Retina (tissue), 1 donor: ENCODE measurements at regions not wholly inside any gene's neighbourhood (a gene's known extent, or its start where the extent isn't known, plus 50 kb on each side); places are given as distances from the start of the nearest gene placed in this dataset.

Experiments used
- DNase-seq: peaks from one replicate; pipeline ENCODE4 v3.0.0-alpha.2; 2016

DNA sequence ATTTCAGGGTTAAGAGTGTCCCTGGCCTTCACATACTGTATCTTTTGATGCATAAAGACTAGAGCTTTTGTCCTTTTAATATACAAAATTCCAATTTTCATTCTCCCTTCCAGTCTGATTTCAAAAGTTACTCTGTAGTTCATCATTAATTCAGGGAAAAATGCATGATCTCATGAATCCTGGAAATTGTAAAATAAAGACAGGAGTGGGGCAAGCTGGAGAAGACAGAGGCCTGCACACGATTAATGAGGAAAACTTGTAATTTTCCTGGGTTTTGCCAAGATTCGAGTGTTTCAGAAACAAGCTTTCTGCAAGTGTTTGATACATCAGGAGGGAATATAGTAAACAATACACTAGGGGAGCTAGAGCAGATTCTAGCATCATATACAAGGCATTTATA, 947.9 kb downstream of the FAT4 start:
- DNase-seq, result no peak

GRCh38 chr4:126264839-126265238, 950.1 kb downstream of the FAT4 start:
- no peak for DNase-seq

DNA sequence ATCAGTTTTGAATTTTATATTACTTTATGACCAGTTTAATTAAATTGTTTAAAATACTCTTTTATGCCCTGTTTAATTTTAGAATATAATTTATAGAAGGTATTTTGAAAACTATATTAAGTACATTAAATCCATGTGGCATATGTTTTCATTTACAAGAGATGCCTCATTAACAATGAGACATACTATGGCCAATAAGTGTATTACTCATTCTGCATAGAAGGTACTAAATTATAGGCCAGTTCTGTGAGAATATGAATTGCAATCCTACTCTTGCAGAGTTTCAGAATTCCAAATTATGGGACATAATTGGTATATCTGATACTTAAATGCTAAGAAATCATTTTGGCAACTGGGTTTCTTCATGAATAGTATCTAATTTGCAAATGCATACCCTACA, 951.1 kb downstream of the FAT4 start:
- DNase-seq, result no peak

DNA sequence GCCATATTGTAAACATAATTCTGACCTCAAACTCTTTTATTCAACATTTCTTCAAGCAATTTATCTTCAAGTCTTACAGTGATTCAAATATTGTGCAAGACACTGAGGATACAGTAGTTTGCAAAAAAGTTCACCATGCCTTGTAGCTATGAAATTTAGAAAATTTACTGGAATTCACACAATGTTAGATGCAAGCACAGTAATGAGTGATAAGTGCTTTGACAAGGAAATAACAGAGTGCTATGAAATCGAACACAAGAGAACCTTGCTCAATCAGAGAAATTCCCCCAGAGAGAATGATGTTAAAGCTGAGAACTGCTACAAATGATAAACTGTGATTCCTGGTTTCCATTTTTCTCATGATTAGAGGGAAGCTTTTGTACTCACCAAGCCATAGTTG, 952.9 kb downstream of the FAT4 start:
- no peak for DNase-seq

GRCh38 chr4:126268106-126268505, 953.4 kb downstream of the FAT4 start:
- no peak for DNase-seq

DNA sequence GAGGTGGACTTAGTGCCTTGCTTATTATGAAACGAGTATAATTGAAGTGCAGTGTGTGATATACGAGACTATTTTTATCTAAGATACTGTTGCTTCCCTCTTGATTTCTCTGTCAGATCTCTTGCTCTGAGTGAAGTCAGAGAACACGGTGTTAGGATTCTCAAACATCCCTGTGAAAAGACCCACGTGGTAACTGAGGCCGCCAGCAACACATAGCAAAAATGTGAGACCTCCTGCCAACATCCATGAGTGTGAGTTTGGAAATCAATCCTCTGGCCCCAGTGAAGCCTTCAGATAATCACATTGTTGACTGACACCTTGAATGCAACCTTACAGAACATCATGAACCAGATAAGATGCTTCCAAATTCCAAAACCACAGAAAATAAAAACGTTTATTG, 954.4 kb downstream of the FAT4 start:
- no peak for DNase-seq

DNA sequence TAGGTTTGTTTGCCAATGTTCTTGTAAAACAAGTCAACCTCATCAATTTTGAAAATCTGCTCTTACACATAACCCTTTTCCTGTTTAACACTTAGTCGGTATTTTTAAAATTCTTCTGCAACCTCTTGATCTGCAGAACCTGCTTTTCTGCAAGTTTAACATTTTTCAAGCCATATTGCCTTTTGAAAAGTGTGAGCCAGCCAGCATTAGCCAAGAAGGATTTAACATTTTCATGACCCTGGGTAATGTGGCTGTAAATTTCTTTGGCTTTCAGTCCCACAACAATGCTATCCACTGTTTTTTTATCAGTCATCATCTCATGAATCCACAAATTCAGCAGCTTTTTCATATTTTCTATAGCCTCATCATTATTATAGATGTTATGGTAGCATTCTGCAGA, 956.5 kb downstream of the FAT4 start:
- DNase-seq, result no peak

DNA sequence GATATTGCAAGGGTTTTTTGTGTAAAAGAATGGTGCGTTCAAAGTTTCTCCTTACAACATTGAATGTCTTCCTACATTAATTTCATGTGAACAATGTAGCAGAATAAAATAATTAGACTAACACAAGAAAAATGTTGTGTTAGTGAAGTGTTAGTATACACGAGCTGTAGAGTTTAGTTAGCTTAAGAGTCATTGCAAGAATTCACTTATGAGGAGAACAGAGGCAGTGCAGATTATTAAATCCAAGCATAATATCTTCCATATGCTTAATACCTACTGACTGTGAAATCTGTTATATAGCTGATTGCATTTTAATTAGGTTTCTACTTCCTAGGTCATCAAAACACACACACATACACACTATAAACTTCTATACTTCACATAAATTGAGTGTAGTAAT, 959.0 kb downstream of the FAT4 start:
- no peak for DNase-seq

GRCh38 chr4:126291886-126292285, 977.1 kb downstream of the FAT4 start:
- DNase-seq, result no peak

- DNase-seq, result no peak
These were observed 983.5 kb downstream of the FAT4 start for GRCh38 chr4:126298271-126298670.

DNA sequence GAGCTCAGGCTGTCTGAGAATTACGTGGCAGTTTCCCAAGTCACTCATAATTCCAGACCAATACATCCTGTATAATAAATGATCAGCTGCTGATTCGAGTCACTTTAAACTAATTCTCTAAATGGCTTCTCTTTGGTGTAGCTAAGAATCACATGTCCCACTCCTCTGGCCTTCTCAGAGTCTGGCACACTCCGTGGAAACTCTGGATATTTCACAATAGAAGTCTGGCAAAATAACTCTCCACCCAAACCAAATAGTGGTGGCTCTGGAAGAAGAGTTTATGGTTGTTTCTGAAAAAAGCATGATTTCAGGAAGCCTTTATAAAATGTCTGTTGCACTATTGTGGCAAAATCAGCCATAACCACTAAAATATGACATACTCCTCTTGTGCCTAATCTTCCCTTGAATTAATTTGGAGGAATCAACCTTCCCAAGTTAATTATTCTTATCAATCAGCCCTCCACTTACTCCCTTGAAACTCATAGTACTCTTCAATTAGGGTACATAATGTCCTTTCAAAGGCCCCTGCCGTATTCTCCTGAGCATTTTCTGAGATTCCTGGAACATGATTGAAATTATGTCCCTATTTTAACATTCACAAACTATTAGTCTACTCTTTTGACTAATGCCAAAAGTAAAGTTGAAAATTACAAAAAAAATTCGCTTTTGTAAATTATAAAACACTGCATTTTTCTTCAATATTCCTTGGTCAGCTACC, 991.6 kb downstream of the FAT4 start:
- no peak for DNase-seq

- DNase-seq, result peak; percentile 20
These were observed 1003.6 kb downstream of the FAT4 start for GRCh38 chr4:126318376-126318775.

GRCh38 chr4:126328914-126329313, 1014.2 kb downstream of the FAT4 start:
- DNase-seq, result no peak

- DNase-seq, result peak; percentile 31
These were observed 1023.8 kb downstream of the FAT4 start for GRCh38 chr4:126338548-126338947.

- DNase-seq, result no peak
These were observed 1027.2 kb downstream of the FAT4 start for GRCh38 chr4:126341927-126342326.

DNA sequence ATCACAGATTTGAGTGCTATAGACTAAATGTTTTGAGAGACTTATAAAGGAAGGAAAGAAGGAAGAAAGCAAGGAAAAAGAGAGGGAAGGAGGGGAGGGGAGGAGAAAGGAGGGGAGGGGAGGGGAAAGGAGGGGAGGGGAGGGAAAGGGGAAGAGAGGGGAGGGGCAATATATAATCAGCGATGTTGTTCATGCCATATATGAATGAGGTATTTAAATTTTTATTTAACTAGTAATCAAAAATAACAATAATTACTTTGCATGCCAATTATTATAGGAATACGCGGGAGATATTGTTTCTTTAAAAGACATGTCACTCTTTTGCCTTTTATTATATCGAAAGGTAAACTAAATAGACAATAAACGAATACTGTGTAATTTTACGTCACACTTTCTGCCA, 1029.7 kb downstream of the FAT4 start:
- no peak for DNase-seq

DNA sequence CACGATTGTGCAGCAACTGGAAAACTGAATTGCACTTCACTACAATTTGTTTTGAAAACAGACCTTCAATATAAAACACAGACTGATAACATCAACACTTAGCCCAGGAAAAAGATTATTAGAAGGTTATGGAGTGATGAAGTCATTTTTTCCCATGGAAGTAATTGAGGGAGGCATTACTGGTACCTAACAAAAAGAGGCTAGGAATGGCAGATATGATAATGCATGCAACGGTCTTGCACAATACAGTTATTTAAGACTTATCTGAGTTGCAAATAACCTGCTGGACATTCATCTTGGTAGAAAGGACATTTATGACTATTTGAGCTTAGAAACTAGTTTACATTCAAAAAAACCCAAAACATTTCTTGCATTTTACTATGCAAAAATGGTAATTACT, 1031.9 kb downstream of the FAT4 start:
- no peak for DNase-seq

DNA sequence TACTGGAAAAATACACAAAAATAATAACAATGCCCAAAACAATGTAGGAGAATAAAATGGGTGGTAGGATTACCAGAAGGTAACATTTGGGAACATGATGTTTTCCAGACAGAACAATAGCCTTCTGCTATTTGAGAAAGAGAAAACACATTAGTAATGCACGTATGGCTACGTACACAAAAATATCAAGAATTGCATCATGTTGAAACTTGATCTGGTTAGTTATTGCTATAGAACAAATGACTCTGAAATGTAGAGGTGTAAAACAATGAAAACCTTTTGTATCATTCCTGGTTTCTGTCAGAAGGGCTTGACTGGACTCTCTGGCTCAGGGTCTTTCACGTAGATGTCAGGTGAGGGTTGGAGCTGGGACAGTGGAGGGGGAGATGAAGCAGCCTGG, 1040.0 kb downstream of the FAT4 start:
- DNase-seq, result no peak

- DNase-seq, result no peak
These were observed 1043.3 kb downstream of the FAT4 start for GRCh38 chr4:126358041-126358440.

GRCh38 chr4:126361287-126361686, 1046.5 kb downstream of the FAT4 start:
- no peak for DNase-seq

DNA sequence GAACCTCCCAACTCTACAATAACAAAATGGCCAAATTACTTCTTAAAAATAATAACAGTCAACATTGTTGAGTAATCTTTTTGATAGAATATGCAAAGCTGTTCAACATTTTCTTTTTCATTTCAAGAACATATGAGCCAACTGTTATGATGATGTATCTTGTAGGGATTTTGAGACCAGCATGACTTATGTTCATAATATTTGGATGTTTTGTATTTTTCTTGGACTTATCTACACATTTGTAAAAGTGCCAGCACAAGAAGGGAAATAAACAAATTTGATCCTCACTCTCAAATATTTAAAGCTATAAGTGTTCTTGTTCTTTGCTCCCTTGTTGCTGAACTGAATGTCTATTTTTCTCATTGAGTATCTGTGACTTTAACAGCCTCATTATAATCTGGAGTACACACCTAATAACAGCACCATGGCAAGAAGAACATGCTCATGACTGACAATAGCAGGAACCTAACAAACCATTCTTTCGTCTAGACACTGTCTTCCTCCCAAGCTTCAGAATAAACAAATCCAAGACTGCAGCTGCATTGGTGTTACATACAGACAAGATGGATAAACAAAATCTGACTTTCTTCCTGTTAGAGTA, 1049.7 kb downstream of the FAT4 start:
- no peak for DNase-seq

DNA sequence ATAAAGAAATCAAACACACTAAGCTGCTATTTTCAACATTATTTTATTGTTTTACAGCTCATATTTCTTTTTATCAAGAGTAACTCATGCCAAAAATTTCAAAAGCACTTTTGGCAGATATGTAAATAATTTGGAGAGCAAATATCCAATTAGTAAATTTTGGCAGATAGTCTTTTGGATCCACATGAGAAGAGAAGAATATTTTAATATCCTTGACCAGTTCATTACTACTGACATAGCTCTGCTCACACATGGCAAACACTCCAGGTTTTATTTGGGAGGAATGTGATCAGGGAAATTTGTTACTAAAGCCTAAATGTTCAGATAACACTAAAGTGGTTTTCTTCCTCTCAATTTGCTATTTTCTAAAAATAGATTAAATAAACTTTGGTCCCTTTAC, 1054.3 kb downstream of the FAT4 start:
- no peak for DNase-seq

DNA sequence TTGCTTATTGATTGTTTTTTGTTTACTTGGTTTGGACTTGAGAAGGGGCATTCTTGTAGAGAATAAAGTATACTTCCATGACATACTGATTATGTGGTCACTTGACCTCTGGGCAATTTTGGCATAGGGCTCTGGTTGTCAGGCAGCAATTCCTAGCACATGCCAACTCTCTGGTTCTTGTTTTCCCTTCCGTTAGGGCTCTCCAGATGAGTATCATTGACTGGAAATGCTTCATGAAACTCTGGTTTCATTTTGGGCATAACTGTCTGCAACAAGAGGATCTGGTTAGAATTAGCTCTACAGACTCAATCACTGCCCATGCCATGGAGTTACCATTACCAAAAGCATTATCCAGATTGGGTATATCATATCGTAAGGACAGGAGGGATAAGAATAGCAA, 1057.9 kb downstream of the FAT4 start:
- DNase-seq, result no peak

DNA sequence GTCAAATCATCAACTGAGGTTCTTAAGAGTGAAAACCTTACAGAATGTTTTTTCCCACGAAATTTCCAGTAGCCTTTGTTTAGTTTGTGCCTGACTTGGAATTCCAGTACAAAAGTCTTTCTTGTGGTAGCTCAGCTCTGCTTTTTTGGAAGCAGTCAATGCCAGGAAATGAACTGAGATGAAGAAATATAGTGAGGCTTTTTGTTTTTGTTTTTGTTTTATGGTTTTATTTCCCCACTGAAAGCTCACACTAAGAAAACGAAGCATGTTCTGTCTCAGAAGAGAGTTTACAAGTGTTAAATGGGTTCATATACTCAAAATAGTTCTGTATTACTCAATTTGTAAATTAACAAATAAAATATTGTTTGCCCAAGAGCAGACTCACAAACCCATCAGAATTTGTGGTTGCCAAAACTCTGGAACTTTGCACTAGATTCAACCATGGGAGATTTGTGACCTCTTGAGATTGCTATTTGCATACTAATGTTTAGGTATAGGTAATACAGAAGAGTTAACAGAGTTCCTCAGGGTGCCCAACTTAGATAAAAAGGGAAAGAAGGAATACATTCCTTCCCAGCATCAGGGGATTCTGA, 1060.8 kb downstream of the FAT4 start:
- DNase-seq, result no peak

GRCh38 chr4:126385954-126386353, 1071.2 kb downstream of the FAT4 start:
- DNase-seq, result no peak
